GM18907 (cell line): ENCODE measurements at regions not wholly inside any gene's neighbourhood (a gene's known extent, or its start where the extent isn't known, plus 50 kb on each side); places are given as distances from the start of the nearest gene placed in this dataset.

Source experiments
- ATAC-seq: cut with Tn5 transposase; IDR thresholded peaks from one replicate; pipeline ENCODE4 v1.9.1; 2021; ENCODE audit warnings: mild to moderate bottlenecking, moderate library complexity; ENCODE audit not compliant: unreplicated experiment

GRCh38 chr5:11962122-11962521, 57.9 kb upstream of the CTNND2 start:
- ATAC-seq, result no peak

DNA sequence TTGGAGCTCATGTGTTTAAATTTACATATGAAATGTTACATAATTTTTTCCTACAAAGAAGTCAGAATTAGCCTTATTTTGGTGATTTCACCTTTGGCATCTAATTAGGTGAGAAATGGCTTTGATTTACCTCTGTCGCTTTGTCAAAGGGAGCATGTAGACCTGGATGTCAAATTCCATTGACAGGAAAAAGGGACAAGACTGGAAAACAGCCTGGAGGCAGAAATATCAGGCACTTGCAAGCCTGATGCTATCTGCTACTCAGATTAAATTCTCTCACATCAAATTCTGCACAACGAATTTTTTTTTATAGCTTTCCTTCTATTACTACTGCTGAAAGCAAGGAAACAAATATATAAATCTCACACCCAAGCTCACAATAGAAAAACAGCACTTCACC, 54.1 kb upstream of the CTNND2 start:
- no peak for ATAC-seq

DNA sequence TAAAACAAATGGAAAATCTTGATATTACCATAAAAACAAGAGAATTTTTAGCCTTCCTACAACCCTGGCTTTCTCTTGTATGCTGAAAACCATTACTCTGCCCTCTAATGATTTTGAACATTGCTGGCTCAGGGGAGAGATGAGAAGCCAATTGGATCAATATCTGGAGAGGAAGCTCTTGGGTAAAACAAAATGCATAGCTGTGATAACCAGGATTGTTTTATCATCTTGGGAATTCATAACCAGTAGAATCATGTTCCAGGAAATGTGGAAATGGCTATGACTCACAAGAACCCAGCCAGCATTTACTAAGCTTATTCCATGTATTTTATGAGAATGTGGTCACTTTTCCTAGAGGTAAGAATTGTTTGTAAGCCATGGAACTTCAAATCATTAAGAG, 51.1 kb upstream of the CTNND2 start:
- ATAC-seq, result no peak
